ENCODE measurements at regions not wholly inside any gene's neighbourhood (a gene's known extent, or its start where the extent isn't known, plus 50 kb on each side); places are given as distances from the start of the nearest gene placed in this dataset.

GRCh38 chr2:234438305-234438977 is 58.4 kb downstream of the ARL4C start:
- DNase-seq (ENCODE audit: low read depth), result no peak

- no peak for DNase-seq (ENCODE audit: low read depth)
Measured at GRCh38 chr2:234437642-234438304, 59.1 kb downstream of the ARL4C start.

DNA sequence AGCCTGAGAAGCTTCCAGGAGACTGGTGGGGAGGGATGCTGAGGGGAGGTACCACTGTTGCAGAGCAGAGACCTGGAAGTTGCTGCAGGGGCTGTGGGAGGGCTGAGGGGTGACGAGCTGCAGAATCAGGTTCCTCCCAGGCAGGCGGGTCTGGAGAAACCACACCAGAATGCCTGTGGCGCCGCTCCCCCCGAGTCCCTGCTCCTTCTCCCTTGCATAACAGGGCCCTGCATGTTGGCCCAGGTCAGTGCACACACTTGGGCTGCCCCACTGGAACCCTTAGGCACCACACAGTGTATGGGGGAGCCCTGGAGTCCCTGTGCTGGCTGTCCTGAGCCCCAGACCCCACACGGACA is 60.4 kb downstream of the ARL4C start:
- DNase-seq (ENCODE audit: low read depth), result no peak

DNA sequence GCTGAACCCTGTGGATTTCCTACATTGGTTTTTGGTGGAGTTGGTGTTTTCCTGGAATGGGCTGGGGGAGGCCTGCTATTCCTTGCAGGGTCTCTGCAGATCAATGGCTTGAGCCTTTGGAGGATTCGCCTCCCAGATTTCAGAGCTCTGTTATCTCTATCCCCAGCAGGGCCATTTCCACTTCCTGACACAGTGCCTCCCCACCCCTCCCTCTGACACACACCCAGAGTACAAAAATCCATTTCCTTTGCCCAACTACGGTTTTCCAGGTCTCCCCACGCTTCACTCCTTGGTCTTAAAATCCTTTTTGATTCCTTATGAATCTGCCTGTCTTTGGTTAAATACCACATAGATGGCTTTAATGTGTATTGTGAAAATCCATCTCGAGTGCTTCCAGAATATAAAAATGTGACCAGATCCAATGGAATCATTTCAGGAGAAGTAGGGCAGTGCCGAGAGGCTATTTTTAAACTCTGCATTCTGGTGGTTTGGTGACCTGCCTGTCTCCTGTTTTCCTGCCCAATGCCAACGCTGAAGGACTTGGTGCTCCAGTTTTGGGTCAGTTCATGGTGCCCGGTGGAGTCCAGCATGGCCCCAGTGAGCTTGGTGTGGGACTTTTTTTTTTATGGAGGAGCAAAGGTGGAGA is 60.9 kb downstream of the ARL4C start:
- DNase-seq (ENCODE audit: low read depth), result no peak

GRCh38 chr2:234433201-234433600 is 63.7 kb downstream of the ARL4C start:
- no peak for DNase-seq (ENCODE audit: low read depth)

DNA sequence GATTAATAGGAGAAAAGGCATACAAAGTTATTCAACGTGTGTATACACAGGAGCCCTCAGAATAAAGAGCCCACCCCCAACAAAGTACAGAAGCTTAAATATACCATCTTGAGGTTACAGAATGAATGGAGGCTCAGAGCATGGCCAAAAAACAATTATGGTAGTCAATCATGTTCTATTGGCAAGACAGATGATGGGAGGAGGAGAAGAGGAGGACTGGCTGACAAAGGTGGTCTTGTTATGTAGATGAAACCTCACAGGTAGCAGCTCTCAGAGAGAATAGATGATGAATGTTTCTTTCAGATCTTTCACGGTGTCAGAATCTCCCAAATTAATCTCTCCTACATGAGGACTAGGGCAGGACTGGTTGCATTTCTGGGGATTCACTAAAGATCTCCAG is 66.0 kb downstream of the ARL4C start:
- DNase-seq (ENCODE audit: low read depth), result no peak

DNA sequence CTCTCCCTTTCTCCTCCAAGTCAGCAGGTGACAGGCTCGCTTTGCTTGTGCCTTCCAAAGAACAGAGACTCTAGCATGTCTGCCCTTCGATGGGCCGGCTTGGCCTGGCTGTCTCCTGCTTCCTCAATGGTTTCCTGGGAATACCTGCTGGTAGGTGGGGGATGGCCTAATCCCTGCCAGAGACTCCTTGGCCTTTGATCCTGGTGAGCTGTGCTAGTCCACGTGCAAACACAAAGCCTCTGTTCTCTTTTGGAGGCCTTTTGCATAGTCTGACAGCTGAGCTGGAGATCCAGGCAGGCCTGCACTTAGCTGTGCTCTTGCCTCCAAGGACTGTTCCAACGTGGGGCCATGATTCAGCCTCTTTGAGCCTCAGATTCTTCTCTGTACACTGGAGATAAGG is 67.6 kb downstream of the ARL4C start:
- no peak for DNase-seq (ENCODE audit: low read depth)

GRCh38 chr2:234427081-234428061 is 69.5 kb downstream of the ARL4C start:
- peak; percentile 92 for DNase-seq (ENCODE audit: low read depth)

- DNase-seq (ENCODE audit: low read depth), result no peak
Measured at GRCh38 chr2:234426616-234427015, 70.3 kb downstream of the ARL4C start.

DNA sequence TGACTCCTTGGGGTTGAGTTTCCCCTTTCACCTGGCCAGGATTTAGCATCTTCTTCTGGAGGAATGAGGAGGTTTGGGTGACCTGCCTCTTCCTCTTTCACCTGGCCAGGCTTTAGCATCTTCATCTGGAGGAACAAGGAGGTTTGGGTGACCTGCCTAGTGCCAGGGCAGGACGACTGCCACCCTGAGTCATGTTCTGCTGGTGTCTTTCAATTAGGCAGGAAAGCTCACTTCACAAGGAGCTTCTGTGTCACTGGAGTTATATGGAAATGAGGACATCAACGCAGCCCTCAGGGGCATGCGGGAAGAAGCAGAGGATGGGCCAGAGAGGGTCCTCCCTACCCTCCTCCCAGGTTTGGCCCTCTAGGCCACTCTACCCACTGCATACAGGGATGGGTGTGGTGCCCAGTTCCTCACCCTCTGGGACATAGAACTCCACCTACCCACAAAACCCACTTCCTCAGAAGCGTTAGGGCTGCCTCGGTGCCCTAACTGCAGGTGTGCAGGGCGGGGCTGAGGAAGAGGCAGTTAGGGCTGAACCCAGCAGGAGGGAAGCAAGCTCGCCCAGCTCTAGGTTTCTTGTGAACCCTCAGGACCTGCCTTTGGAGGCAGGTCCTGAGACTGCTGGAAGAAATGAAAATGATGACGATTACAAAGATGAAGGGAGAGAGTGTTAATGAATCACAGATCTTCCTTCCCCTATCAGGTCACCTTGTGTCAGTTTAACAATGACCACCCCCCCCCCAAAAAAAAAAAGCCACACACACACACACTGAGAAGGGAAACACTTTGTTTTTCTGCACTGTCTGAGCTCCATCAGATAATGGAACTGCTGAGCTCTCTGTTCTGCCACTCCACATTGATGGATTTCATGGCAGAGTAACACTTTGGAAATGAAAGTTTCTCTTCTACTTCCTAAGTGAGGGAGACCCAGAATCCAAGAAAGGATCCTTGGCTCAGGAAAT is 71.0 kb downstream of the ARL4C start:
- no peak for DNase-seq (ENCODE audit: low read depth)

DNA sequence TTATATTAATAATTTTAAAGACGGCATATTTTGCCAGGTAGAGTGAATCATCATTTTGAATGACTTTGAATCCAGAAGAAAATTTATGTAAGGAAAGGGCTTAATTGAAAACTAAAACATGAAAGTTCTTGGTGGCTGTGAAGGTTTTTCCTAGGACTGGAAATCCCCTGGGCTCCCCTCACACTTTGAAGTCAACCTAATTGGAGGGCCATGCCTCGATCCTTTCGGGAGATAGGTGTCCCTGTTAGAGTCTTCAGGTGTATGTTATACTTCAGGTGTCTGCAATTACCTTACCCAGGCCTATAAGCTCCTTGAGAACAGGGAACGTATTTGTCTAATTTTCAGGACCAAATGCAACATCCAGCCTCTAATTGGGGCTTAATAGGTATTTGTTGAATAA is 73.0 kb downstream of the ARL4C start:
- no peak for DNase-seq (ENCODE audit: low read depth)

GRCh38 chr2:234422981-234423431 is 73.9 kb downstream of the ARL4C start:
- no peak for DNase-seq (ENCODE audit: low read depth)

- peak; percentile 86 for DNase-seq (ENCODE audit: low read depth)
Measured at GRCh38 chr2:234422273-234422732, 74.6 kb downstream of the ARL4C start.

GRCh38 chr2:234420408-234420807 is 76.5 kb downstream of the ARL4C start:
- DNase-seq (ENCODE audit: low read depth), result no peak

DNA sequence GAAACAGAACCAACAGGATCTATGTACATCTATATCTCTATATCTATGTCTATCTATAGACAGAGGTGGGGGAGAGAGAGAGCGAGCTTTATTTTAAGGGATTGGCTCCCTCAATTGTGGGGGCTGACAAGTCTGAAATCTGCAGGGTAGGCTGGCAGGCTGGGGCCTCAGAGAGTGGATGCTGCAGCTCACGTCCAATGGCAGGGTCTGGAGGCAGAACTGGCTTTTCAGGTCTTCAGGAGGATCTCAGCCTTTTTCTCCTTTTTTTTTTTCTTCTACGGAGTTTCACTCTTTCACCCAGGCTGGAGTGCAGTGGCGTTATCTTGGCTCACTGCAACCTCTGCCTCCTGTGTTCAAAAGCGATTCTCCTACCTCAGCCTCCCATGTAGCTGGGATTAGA is 77.2 kb downstream of the ARL4C start:
- no peak for DNase-seq (ENCODE audit: low read depth)

- no peak for DNase-seq (ENCODE audit: low read depth)
Measured at GRCh38 chr2:234415706-234416105, 81.2 kb downstream of the ARL4C start.

DNA sequence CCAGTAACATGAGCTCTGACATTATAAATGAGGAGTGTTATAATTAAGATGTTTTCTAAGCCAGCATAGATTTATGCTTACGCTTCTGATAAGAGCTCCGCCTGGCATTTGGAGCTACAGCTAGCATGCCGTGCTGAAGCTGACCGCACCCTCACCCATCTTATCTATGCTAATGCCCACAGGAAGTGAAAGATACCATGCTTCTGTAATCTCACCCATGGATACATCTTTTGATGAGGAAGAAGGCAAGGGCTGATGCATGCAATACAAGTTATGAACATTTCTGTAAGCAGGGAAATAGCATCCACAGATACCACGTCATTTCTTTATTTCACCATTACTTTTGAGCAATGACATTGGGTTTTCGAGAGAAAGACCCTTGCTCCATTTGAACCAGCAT is 82.3 kb downstream of the ARL4C start:
- DNase-seq (ENCODE audit: low read depth), result no peak

DNA sequence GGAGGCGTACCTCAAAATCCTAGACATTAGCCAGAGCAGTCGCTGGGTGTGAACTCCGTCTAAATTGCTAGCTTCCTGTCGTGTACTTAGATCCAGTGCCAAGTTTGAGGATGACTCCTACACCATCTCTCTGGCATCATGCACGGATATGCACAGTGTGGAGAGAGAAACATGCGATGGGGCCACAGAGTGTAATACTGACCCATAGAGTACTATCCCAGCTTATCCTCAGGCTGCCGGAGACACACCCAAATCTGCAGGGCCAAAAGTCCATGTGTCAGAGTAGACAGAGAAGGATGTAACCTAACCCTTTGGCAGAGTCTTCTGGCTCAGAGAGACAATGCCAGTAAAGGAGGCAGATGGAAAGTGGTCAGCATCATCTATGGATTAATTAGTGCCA is 84.2 kb downstream of the ARL4C start:
- no peak for DNase-seq (ENCODE audit: low read depth)

GRCh38 chr2:234411793-234412192 is 85.1 kb downstream of the ARL4C start:
- DNase-seq (ENCODE audit: low read depth), result no peak

DNA sequence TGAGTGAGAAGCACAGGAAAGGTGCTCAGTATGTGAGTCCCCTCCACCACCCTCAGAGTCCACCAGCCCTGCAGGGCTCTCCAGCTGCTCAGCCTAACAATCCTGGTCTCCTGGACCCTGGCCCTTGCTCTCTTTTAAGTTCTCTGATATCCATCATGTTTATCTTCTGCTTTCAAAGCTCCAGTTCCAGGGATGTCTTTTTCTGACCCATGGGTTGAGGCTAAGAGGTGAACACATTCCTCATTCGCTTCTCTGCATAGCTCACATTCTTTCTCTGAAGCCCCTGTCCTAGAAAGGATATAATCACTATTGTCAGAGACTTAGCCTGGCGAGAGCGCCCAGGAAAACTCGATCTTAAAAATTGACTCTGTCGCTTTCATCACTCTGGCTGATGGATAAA is 86.4 kb downstream of the ARL4C start:
- no peak for DNase-seq (ENCODE audit: low read depth)

- no peak for DNase-seq (ENCODE audit: low read depth)
Measured at GRCh38 chr2:234409590-234409989, 87.3 kb downstream of the ARL4C start.
